Endothelial cell (in vitro differentiated cells): ENCODE measurements at regions not wholly inside any gene's neighbourhood (a gene's known extent, or its start where the extent isn't known, plus 50 kb on each side); places are given as distances from the start of the nearest gene placed in this dataset.

ENCODE experiments used
- DNase-seq: peaks from one replicate; pipeline ENCODE4 v3.0.0; 2021; ENCODE audit warnings: low spot score
- H3K27ac Mint-ChIP-seq: one replicate; pipeline ENCODE4 v1.8.0; 2021; ENCODE audit warnings: mixed read lengths, inconsistent platforms; ENCODE audit not compliant: unreplicated experiment
- H3K27me3 Mint-ChIP-seq: one replicate; pipeline ENCODE4 v1.8.0; 2021; ENCODE audit warnings: mild to moderate bottlenecking, moderate library complexity, mixed read lengths, inconsistent platforms; ENCODE audit not compliant: unreplicated experiment
- H3K36me3 Mint-ChIP-seq: one replicate; pipeline ENCODE4 v1.8.0; 2021; ENCODE audit warnings: mild to moderate bottlenecking, low read depth, mixed read lengths, inconsistent platforms; ENCODE audit not compliant: unreplicated experiment
- H3K4me1 Mint-ChIP-seq: one replicate; pipeline ENCODE4 v1.8.0; 2021; ENCODE audit warnings: mild to moderate bottlenecking, mixed read lengths, inconsistent platforms; ENCODE audit not compliant: unreplicated experiment
- H3K4me3 Mint-ChIP-seq: one replicate; pipeline ENCODE4 v1.8.0; 2021; ENCODE audit warnings: mild to moderate bottlenecking, mixed read lengths, inconsistent platforms; ENCODE audit not compliant: unreplicated experiment
- H3K9me3 Mint-ChIP-seq: one replicate; pipeline ENCODE4 v1.8.0; 2021; ENCODE audit warnings: mixed read lengths, inconsistent platforms; ENCODE audit not compliant: unreplicated experiment
- CTCF ChIP-seq: fragments of 200-600 bp; sonication (generic); IDR thresholded peaks from one replicate; pipeline ENCODE4 v1.5.0; 2021; ENCODE audit warnings: antibody characterized with exemption; ENCODE audit not compliant: unreplicated experiment

GRCh38 chr6:2531426-2532215, 219.1 kb downstream of the MYLK4 start:
- H3K4me1 Mint-ChIP-seq: peaks cover 24% of the 10 kb centered on the region
- H3K27ac Mint-ChIP-seq: no peak overlapping the region
- no peak overlapping the region for H3K4me3 Mint-ChIP-seq
- TF ChIP-seq CTCF: no peak
- H3K9me3 Mint-ChIP-seq: no peaks in the 10 kb centered on the region
- H3K27me3 Mint-ChIP-seq: peaks cover 2% of the 10 kb centered on the region
- H3K36me3 Mint-ChIP-seq: peaks cover 8% of the 10 kb centered on the region
- DNase-seq: no peak

GRCh38 chr6:2529211-2529719, 221.5 kb downstream of the MYLK4 start:
- Mint-ChIP-seq H3K27me3 (peaks cover 2% of the 10 kb centered on the region), H3K9me3 (no peaks in the 10 kb centered on the region), H3K4me3 (no peak overlapping the region), H3K4me1 (peaks cover 8% of the 10 kb centered on the region), H3K27ac (no peak overlapping the region), H3K36me3 (peaks cover 8% of the 10 kb centered on the region)
- no peak for DNase-seq
- no peak for TF ChIP-seq CTCF

- Mint-ChIP-seq H3K4me1 (peaks cover 1% of the 10 kb centered on the region), H3K9me3 (no peaks in the 10 kb centered on the region)
Observed at GRCh38 chr6:2528156-2528555, 222.6 kb downstream of the MYLK4 start.

GRCh38 chr6:2526766-2527165, 224.0 kb downstream of the MYLK4 start:
- no peak overlapping the region for H3K27ac Mint-ChIP-seq
- TF ChIP-seq CTCF: no peak
- H3K27me3 Mint-ChIP-seq: peaks cover 2% of the 10 kb centered on the region
- H3K4me3 Mint-ChIP-seq: no peak overlapping the region
- peaks cover 8% of the 10 kb centered on the region for H3K36me3 Mint-ChIP-seq
- H3K9me3 Mint-ChIP-seq: no peaks in the 10 kb centered on the region
- no peak for DNase-seq
- peaks cover 14% of the 10 kb centered on the region for H3K4me1 Mint-ChIP-seq

More at GRCh38 chr6:2528156-2528555, 222.6 kb downstream of the MYLK4 start:
- peaks cover 2% of the 10 kb centered on the region for H3K27me3 Mint-ChIP-seq
- H3K36me3 Mint-ChIP-seq: peaks cover 8% of the 10 kb centered on the region
- H3K27ac Mint-ChIP-seq: no peak overlapping the region
- TF ChIP-seq CTCF: no peak
- no peak overlapping the region for H3K4me3 Mint-ChIP-seq
- no peak for DNase-seq

GRCh38 chr6:2524090-2524489, 226.6 kb downstream of the MYLK4 start:
- Mint-ChIP-seq H3K4me3 (no peak overlapping the region), H3K9me3 (peaks cover 8% of the 10 kb centered on the region), H3K27ac (no peak overlapping the region), H3K36me3 (peaks cover 3% of the 10 kb centered on the region), H3K27me3 (no peaks in the 10 kb centered on the region), H3K4me1 (peaks cover 14% of the 10 kb centered on the region)
- DNase-seq: peak; percentile 13
- no peak for TF ChIP-seq CTCF
